ENCODE measurements at regions not wholly inside any gene's neighbourhood (a gene's known extent, or its start where the extent isn't known, plus 50 kb on each side); places are given as distances from the start of the nearest gene placed in this dataset.

GRCh38 chr10:85537561-85537960 lies 829.0 kb downstream of the GRID1 start:
- no peak overlapping the region for H3K23ac ChIP-seq (ENCODE audit: insufficient read length, low read depth, low read length)
- no peak overlapping the region for H3K27ac Mint-ChIP-seq
- DNase-seq = no peak
- H3K14ac ChIP-seq (ENCODE audit: insufficient read depth, low read length) = no peak overlapping the region
- no peaks in the 10 kb centered on the region for H3K79me1 ChIP-seq (ENCODE audit: insufficient read depth, low read depth, low read length, poor library complexity, severe bottlenecking)
- H2AFZ ChIP-seq (ENCODE audit: low read length) = no peak overlapping the region
- no peak overlapping the region for H3K56ac ChIP-seq (ENCODE audit: insufficient read length, low read depth, low read length)
- H3K18ac ChIP-seq (ENCODE audit: insufficient read length, low read depth, low read length) = no peak overlapping the region
- TF ChIP-seq CTCF (conservative IDR thresholded peaks at IDR 0.05) = no peak
- H2BK5ac ChIP-seq (ENCODE audit: insufficient read length, low read length) = no peak overlapping the region
- H3K23me2 ChIP-seq (ENCODE audit: insufficient read length, low read depth, low read length, poor library complexity, severe bottlenecking) = no peaks in the 10 kb centered on the region
- H3K4me1 ChIP-seq (ENCODE audit: insufficient read depth, low read length) = peaks cover 2% of the 10 kb centered on the region; the same call in 1 of the 2 replicates
- H3K9me3 ChIP-seq (ENCODE audit: control insufficient read depth, low read depth, low read length) = no peaks in the 10 kb centered on the region
- no peaks in the 10 kb centered on the region for H4K20me1 ChIP-seq (ENCODE audit: control insufficient read depth, insufficient read depth, insufficient read length)
- H3K27me3 ChIP-seq (ENCODE audit: insufficient read depth, low read length) = no peaks in the 10 kb centered on the region
- H3K4me1 Mint-ChIP-seq = peaks cover 8 to 23% of the 10 kb centered on the region in 2 experiments
- no peaks in the 10 kb centered on the region for H3K27me3 Mint-ChIP-seq (ENCODE audit: low read depth)
- no peak overlapping the region for H2BK12ac ChIP-seq (ENCODE audit: insufficient read length, low read depth, low read length)
- H3K9ac ChIP-seq (ENCODE audit: extremely low read depth, insufficient read length, low read length) = no peak overlapping the region
- H3K9me3 Mint-ChIP-seq = no peaks in the 10 kb centered on the region; a peak in 1 of 5 replicates
- H3K79me2 ChIP-seq (ENCODE audit: insufficient read depth, low read length) = no peaks in the 10 kb centered on the region
- H3K4me2 ChIP-seq (ENCODE audit: insufficient read depth, insufficient read length, low read length) = no peak overlapping the region
- H3K4ac ChIP-seq (ENCODE audit: low read depth, low read length) = no peak overlapping the region
- no peak overlapping the region for H3K4me3 Mint-ChIP-seq
- H4K5ac ChIP-seq (ENCODE audit: insufficient read length, low read depth, low read length) = no peak overlapping the region
- H2BK20ac ChIP-seq (ENCODE audit: low read depth, low read length, poor library complexity, severe bottlenecking) = no peak overlapping the region
- no peak overlapping the region for H4K91ac ChIP-seq (ENCODE audit: insufficient read length, low read depth, low read length)
- H2AK5ac ChIP-seq (ENCODE audit: insufficient read length, low read length) = no peak overlapping the region
- no peaks in the 10 kb centered on the region for H3K36me3 Mint-ChIP-seq (ENCODE audit: insufficient read depth in 1 of 3, low read depth in 3 of 3)
- no peak overlapping the region for H2BK15ac ChIP-seq (ENCODE audit: low read depth, low read length)
- no peak overlapping the region for H2BK120ac ChIP-seq (ENCODE audit: low read depth, low read length, poor library complexity, severe bottlenecking)
- H4K8ac ChIP-seq (replicated peaks; ENCODE audit: insufficient read length, low read depth, low read length) = no peak overlapping the region
- no peak overlapping the region for H3K27ac ChIP-seq (ENCODE audit: insufficient read length, low read depth, low read length)
- H3T11ph ChIP-seq (ENCODE audit: low read length) = no peak overlapping the region

Measured in H9 (cell line).